ENCODE measurements at regions not wholly inside any gene's neighbourhood (a gene's known extent, or its start where the extent isn't known, plus 50 kb on each side); places are given as distances from the start of the nearest gene placed in this dataset.

- no peak for DNase-seq (ENCODE audit: low spot score)
- intact Hi-C loops (cut with DNase I) = no loop called here
Measured at GRCh38 chr10:31721096-31721495, 207.5 kb downstream of the ARHGAP12 start.

- DNase-seq (ENCODE audit: low spot score) = no peak
- intact Hi-C loops (cut with DNase I) = no loop called here
Measured at GRCh38 chr10:31720546-31720945, 208.1 kb downstream of the ARHGAP12 start.

GRCh38 chr10:31709476-31709875 is 219.2 kb downstream of the ARHGAP12 start:
- intact Hi-C loops (cut with DNase I) = loop anchor here (5.0 to 10.0 kb wide), 4 partner anchors 48 to 675 kb away; partner anchors contain the start of gene ZNF438
- no peak for DNase-seq (ENCODE audit: low spot score)

GRCh38 chr10:31709028-31709427 is 219.6 kb downstream of the ARHGAP12 start:
- DNase-seq (ENCODE audit: low spot score) = no peak
- intact Hi-C loops (cut with DNase I) = loop anchor here (5.0 to 10.0 kb wide), 4 partner anchors 48 to 674 kb away; partner anchors contain the start of gene ZNF438

- intact Hi-C loops (cut with DNase I) = loop anchor here (5.0 to 10.0 kb wide), 4 partner anchors 49 to 674 kb away; partner anchors contain the start of gene ZNF438
- no peak for DNase-seq (ENCODE audit: low spot score)
Measured at GRCh38 chr10:31708474-31708873, 220.2 kb downstream of the ARHGAP12 start.

- intact Hi-C loops (cut with DNase I) = loop anchor here (5.0 to 10.0 kb wide), 4 partner anchors 49 to 673 kb away; partner anchors contain the start of gene ZNF438
- no peak for DNase-seq (ENCODE audit: low spot score)
Measured at GRCh38 chr10:31708046-31708445, 220.6 kb downstream of the ARHGAP12 start.

GRCh38 chr10:31707093-31708039 is 221.3 kb downstream of the ARHGAP12 start:
- peak; percentile 88 for DNase-seq (ENCODE audit: low spot score)
- intact Hi-C loops (cut with DNase I) = loop anchor here (5.0 to 10.0 kb wide), 4 partner anchors 50 to 673 kb away; partner anchors contain the start of gene ZNF438

- DNase-seq (ENCODE audit: low spot score) = no peak
- intact Hi-C loops (cut with DNase I) = loop anchor here (5.0 to 10.0 kb wide), 4 partner anchors 51 to 672 kb away; partner anchors contain the start of gene ZNF438
Measured at GRCh38 chr10:31706464-31707092, 222.1 kb downstream of the ARHGAP12 start.

GRCh38 chr10:31705136-31705535 is 223.5 kb downstream of the ARHGAP12 start:
- DNase-seq (ENCODE audit: low spot score) = no peak
- intact Hi-C loops (cut with DNase I) = loop anchor here (5.0 to 10.0 kb wide), 4 partner anchors 52 to 670 kb away; partner anchors contain the start of gene ZNF438

GRCh38 chr10:31704195-31704594 is 224.4 kb downstream of the ARHGAP12 start:
- no peak for DNase-seq (ENCODE audit: low spot score)
- intact Hi-C loops (cut with DNase I) = loop anchor here (10.0 kb wide), 1 partner anchor 669 kb away; the partner anchor contains the start of gene ZNF438

- no peak for DNase-seq (ENCODE audit: low spot score)
- intact Hi-C loops (cut with DNase I) = loop anchor here (10.0 kb wide), 1 partner anchor 668 kb away; the partner anchor contains the start of gene ZNF438
Measured at GRCh38 chr10:31702954-31703353, 225.7 kb downstream of the ARHGAP12 start.

GRCh38 chr10:31702005-31702404 is 226.6 kb downstream of the ARHGAP12 start:
- no peak for DNase-seq (ENCODE audit: low spot score)
- intact Hi-C loops (cut with DNase I) = loop anchor here (10.0 kb wide), 1 partner anchor 667 kb away; the partner anchor contains the start of gene ZNF438

GRCh38 chr10:31701546-31701945 is 227.1 kb downstream of the ARHGAP12 start:
- intact Hi-C loops (cut with DNase I) = loop anchor here (10.0 kb wide), 1 partner anchor 667 kb away; the partner anchor contains the start of gene ZNF438
- DNase-seq (ENCODE audit: low spot score) = no peak

- intact Hi-C loops (cut with DNase I) = loop anchor here (10.0 kb wide), 1 partner anchor 665 kb away; the partner anchor contains the start of gene ZNF438
- DNase-seq (ENCODE audit: low spot score) = no peak
Measured at GRCh38 chr10:31700181-31700611, 228.4 kb downstream of the ARHGAP12 start.

- intact Hi-C loops (cut with DNase I) = loop anchor here (5.0 to 10.0 kb wide), 3 partner anchors 51 to 916 kb away; no protein-coding TSS in a partner anchor
- DNase-seq (ENCODE audit: low spot score) = no peak
Measured at GRCh38 chr10:31698181-31698830, 230.3 kb downstream of the ARHGAP12 start.

GRCh38 chr10:31697271-31698180 is 231.1 kb downstream of the ARHGAP12 start:
- peak; percentile 91 for DNase-seq (ENCODE audit: low spot score)

GRCh38 chr10:31694929-31695837 is 233.4 kb downstream of the ARHGAP12 start:
- no peak for DNase-seq (ENCODE audit: low spot score)
- intact Hi-C loops (cut with DNase I) = loop anchor here (5.0 to 10.0 kb wide), 3 partner anchors 48 to 913 kb away; no protein-coding TSS in a partner anchor

More at GRCh38 chr10:31697271-31698180, 231.1 kb downstream of the ARHGAP12 start:
- intact Hi-C loops (cut with DNase I) = loop anchor here (1.0 to 10.0 kb wide), 4 partner anchors 50 to 915 kb away; no protein-coding TSS in a partner anchor

Measured in cardiac septum (tissue), 1 donor.